AG08396 (cell line): ENCODE measurements at regions not wholly inside any gene's neighbourhood (a gene's known extent, or its start where the extent isn't known, plus 50 kb on each side); places are given as distances from the start of the nearest gene placed in this dataset.
"Not testable (repeated sequence)": the region's sequence is repeated elsewhere in the genome, so short reads cannot be mapped to it uniquely, and the experiment has no call there.

Experiments used
- DNase-seq: peaks from one replicate; pipeline ENCODE4 v3.0.0; 2012; ENCODE audit warnings: low spot score, mixed read lengths

DNA sequence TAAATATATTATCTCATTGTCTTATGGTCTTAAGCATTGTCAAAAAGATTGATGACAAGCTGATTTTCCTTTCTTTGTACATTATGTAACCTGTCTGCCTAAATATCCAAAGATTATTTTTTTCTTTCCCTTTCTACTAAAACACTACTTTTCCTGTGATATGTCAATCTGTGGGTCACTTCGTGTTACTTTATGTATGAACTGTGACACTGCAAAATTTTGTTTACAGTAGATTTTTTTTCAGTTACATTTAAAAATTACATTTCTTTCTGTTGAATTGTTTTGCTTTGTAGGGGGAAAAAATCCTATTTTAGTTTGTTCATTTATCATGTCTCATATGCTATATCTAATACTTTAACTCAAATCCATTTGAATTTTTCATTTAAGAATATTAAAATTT lies 392.3 kb upstream of the ATXN7L3B start:
- DNase-seq: no peak

DNA sequence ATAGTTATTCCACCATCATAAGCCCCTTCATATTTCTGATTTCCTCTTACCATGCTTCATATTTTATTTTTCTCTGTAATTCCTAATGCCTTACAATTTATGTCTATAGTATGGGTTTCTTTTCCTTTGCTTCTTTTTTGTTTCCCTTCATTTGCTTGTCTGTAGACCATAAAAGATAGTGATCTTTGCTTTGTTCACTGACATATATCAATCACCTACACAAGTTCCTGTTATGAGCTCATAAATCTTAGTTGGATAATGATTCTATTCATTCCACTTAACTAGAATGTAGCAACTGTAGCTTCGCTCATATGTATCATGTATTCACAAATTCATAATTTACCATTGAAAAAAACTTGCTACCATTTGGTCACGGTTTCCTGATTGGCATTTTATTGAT lies 388.8 kb upstream of the ATXN7L3B start:
- DNase-seq: no peak

DNA sequence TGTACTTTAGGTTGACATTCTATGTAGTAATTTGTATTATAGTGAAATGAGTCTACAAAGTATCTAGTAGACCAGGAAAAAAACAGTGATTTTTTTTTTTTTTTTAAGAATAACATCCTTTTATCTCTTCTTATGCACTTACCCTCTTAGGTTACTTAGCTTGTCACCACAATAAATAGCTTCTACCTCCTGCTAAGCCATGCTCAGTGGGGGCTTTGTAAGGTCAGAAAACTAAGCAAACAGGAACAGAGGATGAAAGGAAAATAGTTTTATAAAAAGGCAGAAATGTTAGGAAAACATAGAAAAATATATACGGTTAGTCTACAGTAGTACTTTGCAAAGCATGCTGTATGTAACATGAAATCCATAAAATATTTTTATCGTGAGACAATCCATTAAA lies 385.3 kb upstream of the ATXN7L3B start:
- DNase-seq: no peak

- no peak for DNase-seq
Observed at GRCh38 chr12:74166096-74166495, 371.5 kb upstream of the ATXN7L3B start.

GRCh38 chr12:74169607-74170006 lies 368.0 kb upstream of the ATXN7L3B start:
- no peak for DNase-seq

DNA sequence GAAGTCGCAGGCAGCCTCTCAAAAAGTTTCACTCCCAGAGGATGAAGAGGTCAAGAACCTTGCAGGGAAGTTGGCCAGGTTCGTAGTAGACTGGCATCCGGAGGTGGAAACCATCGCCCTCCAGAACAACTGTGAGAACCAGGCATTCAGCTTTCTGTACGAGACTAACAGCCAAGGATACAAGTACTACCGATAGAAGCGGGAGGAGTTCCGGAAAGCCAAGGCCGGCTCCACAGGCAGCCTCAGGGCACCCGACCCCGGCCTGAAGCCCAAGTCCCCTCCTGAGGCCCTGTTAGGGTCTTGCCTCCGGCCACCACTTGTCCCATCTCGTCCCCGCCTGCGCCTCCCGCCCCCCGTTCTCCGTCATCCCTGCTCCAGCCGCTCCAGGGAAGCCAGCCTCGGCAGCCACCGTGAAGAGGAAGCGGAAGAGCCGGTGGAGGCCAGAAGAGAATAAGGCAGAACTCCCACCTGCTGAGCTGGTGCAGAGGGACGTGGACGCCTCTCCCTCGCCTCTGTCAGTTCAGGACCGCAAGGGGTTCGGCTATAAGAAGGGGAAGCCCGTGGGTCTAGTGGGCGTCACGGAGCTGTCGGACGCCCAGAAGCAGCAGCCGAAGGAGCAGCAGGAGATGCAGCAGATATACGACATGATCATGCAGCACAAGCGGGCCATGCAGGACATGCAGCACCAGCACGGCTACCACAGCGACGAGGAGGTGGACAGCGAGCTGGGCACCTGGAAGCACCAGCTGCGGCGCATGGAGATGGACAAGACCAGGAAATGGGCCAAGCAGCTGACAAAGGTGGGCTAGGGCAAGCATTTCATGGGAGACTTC lies 366.8 kb upstream of the ATXN7L3B start:
- no peak for DNase-seq

GRCh38 chr12:74171478-74171909 lies 366.1 kb upstream of the ATXN7L3B start:
- no peak for DNase-seq

DNA sequence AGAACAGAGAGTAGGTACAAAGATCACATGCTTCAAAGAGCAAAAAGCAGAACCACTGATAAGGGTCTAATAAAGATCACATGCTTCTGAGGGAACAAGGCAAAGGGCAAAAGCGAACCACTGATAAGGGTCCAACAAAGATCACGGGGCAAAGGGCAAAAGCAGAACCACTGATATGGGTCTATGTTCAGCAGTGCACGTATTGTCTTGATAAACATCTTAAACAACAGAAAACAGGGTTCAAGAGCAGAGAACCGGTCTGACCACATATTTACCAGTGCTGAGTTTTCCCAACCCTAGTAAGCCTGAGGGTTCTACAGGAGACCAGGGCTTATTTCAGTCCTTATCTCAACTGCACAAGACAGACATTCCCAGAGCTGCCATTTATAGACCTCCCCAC lies 362.7 kb upstream of the ATXN7L3B start:
- not testable (repeated sequence) for DNase-seq

GRCh38 chr12:74185360-74185759 lies 352.3 kb upstream of the ATXN7L3B start:
- DNase-seq: no peak

DNA sequence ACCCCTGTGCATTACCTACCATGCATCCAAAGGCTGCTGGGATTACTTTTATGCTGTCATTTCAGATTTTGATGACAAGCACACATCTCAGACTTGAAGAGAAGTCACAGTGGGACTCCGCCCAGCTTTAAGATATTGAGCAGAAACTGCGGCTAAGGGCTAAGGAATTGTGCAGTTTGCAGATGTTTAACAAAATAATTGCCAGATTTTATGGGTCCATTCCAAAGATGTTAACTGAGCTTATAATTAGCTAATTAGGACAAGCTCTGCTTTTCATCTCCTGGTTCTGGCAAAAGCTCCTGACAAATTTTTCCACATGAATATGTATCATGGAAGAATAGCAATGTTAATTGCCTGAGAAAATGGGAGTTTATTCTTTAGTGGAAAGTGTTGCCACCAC lies 344.4 kb upstream of the ATXN7L3B start:
- DNase-seq: no peak

GRCh38 chr12:74204236-74204635 lies 333.4 kb upstream of the ATXN7L3B start:
- DNase-seq: no peak

- no peak for DNase-seq
Observed at GRCh38 chr12:74227846-74228545, 309.6 kb upstream of the ATXN7L3B start.

DNA sequence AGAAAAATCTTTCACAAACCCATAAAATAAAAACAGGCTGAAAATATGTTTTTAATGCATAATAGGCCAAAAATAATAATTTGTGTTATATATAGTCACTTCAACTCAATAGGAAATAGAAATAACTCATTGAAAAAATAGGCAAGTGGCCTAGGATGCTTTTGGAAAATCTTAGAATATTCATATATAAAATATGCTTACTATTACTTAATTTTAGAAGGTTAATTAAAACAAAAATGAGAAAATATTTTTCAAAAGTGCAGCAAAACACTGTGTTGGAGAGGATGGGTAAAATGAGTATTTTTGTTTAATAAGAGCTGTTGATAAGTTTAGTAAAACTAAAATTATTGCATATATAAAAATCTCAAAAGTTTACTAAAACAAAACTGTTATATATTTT lies 308.0 kb upstream of the ATXN7L3B start:
- no peak for DNase-seq

DNA sequence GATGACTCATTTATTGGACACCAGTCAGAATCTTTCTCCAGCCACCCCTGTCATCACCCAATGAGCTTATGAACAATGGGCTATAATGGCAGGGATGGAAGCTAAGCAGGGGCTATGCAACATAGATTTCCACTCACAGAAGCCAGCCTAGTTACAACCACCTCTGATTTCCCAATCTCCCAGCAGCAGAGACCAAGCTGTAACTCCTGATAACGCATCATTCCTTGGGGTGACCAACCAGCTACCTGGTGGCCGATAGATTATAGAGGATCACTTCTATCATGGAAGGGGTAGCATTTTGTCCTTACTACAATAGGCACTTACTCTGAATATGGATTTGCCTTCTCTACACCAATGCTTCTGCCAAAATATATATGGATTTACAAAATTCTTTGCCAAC lies 302.3 kb upstream of the ATXN7L3B start:
- DNase-seq: no peak

- DNase-seq: no peak
Observed at GRCh38 chr12:74241341-74241740, 296.3 kb upstream of the ATXN7L3B start.

GRCh38 chr12:74242088-74242487 lies 295.5 kb upstream of the ATXN7L3B start:
- no peak for DNase-seq

DNA sequence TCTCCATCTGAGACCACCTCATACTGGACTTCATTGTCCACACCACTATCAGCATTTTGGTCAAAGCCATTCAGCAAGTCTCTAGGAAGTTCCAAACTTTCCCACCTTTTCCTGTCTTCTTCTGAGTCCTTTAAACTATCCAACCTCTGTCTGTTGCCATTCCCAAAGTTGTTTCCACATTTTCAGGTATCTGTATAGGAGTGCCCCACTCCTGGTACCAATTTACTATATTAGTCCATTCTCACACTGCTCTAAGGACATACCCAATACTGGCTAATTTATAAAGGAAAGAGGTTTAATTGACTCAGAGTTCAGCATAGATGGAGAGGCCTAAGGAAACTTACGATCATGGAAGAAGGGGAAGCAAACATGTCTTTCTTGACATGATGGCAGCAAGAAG lies 292.2 kb upstream of the ATXN7L3B start:
- no peak for DNase-seq

- no peak for DNase-seq
Observed at GRCh38 chr12:74250891-74251290, 286.7 kb upstream of the ATXN7L3B start.

DNA sequence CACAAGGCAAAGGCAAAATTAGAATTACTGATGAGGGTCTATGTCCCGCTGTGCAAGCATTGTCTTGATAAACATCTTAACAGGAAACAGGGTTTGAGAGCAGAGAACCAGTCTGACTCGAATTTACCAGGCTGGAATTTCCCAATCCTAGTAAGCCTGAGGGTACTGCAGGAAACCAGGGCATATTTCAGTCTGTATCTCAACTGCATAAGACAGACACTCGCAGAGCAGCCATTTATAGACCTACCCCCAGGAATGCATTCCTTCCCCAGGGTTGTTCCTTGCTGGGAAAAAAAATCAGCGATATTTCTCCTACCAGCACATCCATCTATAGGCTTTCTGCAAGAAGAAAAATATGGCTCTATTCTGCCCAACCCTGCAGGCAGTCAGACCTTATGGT lies 283.8 kb upstream of the ATXN7L3B start:
- not testable (repeated sequence) for DNase-seq

GRCh38 chr12:74254784-74255183 lies 282.9 kb upstream of the ATXN7L3B start:
- no peak for DNase-seq

DNA sequence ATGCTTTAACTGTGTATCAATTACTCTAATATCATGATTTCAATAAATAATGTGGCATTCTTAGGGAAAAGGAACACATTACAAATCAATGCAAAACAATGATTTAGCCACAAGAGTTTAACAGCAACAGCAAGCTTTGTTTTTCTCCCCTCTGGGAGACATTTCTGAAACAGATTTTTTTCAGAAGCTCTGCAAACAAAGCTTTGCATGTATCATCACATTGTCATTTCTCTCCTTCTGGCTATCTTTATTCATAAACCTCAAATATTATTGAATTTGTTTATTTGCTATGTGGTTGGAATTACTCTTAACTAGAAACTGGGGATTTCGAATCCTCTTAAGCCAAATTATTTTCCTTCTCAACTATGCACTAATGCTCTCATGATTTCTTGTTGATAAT lies 278.4 kb upstream of the ATXN7L3B start:
- no peak for DNase-seq

GRCh38 chr12:74264692-74265091 lies 272.9 kb upstream of the ATXN7L3B start:
- no peak for DNase-seq

GRCh38 chr12:74269355-74269754 lies 268.3 kb upstream of the ATXN7L3B start:
- not testable (repeated sequence) for DNase-seq
